Skeletal muscle tissue (tissue), 3 donors: ENCODE measurements at regions not wholly inside any gene's neighbourhood (a gene's known extent, or its start where the extent isn't known, plus 50 kb on each side); places are given as distances from the start of the nearest gene placed in this dataset.

Experiments
- H3K27ac ChIP-seq: one replicate; pipeline ENCODE4 v1.7.0; 2013; ENCODE audit warnings: mild to moderate bottlenecking, low read depth, low read length, inconsistent platforms
- H3K27me3 ChIP-seq, 3 donors: one replicate each; pipeline ENCODE4 v1.7.0; 2013; ENCODE audit warnings: low read length in 3 of 3; ENCODE audit not compliant: control insufficient read depth in 3 of 3, insufficient read depth in 3 of 3
- H3K36me3 ChIP-seq, 3 donors: one replicate each; pipeline ENCODE4 v1.7.0; 2013; ENCODE audit warnings: low read length in 3 of 3; ENCODE audit not compliant: control insufficient read depth in 3 of 3, insufficient read depth in 3 of 3
- H3K4me1 ChIP-seq, 3 donors: one replicate each; pipeline ENCODE4 v1.7.0; 2013; ENCODE audit warnings: low read length in 3 of 3, mild to moderate bottlenecking in 3 of 3; ENCODE audit not compliant: control insufficient read depth in 3 of 3, insufficient read depth in 3 of 3
- H3K4me3 ChIP-seq, 3 donors: one replicate each; pipeline ENCODE4 v1.7.0; 2013; ENCODE audit warnings: low read length in 3 of 3
- H3K9ac ChIP-seq, 3 donors: one replicate each; pipeline ENCODE4 v1.7.0; 2013; ENCODE audit warnings: low read length in 3 of 3, mild to moderate bottlenecking in 3 of 3, moderate library complexity in 2 of 3, low read depth in 1 of 3
- H3K9me3 ChIP-seq, 3 donors: one replicate each; pipeline ENCODE4 v1.7.0; 2013; ENCODE audit warnings: low read length in 3 of 3; ENCODE audit not compliant: control insufficient read depth in 3 of 3
- donor health status: Osteomylitis.

DNA sequence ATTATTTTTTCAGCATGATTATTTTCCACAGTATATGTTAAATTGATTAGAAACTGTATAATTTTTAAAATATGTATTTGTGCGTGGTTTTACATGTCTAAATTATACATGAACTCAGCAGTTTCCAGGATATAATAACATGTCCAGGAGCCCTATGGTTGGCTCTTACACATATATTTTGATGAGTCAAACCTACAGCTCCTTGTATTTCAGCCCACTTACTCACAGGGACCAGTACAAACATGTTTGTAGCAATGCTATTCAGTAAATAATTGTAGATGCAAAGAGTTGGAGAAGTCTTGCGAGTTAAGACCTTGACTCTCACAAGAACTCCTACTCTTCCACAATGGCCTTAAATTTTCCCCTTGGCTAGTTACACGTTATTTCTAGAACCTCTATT, 107.2 kb upstream of the SASH1 start:
- Histone ChIP-seq H3K4me3 (no peak overlapping the region), H3K27me3 (no peaks in the 10 kb centered on the region), H3K9me3 (no peaks in the 10 kb centered on the region), H3K36me3 (no peaks in the 10 kb centered on the region), H3K4me1 (peaks cover 0 to 3% (median 0%) of the 10 kb centered on the region in 3 donors), H3K9ac (no peak overlapping the region), H3K27ac (no peak overlapping the region)

DNA sequence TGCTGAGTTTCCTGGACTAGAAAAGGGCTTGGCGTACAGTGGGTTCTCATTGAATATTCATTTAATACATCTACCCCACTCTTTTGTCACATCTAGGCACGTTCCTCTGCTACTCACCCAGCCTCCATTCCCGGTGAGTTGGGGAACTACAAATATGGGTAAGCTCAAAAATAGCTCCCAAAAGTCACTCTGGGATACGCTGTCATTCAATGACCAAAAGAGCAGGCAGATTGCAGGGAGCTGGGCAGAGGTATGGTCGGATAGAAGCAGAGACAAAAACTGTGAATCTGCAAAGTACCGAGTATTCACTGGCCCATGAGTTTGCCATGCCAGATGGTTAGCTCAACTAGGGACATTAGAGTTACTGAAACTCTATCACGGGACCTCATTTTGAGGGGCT, 103.9 kb upstream of the SASH1 start:
- H3K36me3 ChIP-seq, result no peaks in the 10 kb centered on the region
- H3K27me3 ChIP-seq, result no peaks in the 10 kb centered on the region
- no peak overlapping the region for H3K27ac ChIP-seq
- H3K9me3 ChIP-seq, result no peaks in the 10 kb centered on the region
- H3K9ac ChIP-seq, result no peak overlapping the region
- peaks cover 0 to 12% (median 8%) of the 10 kb centered on the region in 3 donors for H3K4me1 ChIP-seq
- no peak overlapping the region for H3K4me3 ChIP-seq

DNA sequence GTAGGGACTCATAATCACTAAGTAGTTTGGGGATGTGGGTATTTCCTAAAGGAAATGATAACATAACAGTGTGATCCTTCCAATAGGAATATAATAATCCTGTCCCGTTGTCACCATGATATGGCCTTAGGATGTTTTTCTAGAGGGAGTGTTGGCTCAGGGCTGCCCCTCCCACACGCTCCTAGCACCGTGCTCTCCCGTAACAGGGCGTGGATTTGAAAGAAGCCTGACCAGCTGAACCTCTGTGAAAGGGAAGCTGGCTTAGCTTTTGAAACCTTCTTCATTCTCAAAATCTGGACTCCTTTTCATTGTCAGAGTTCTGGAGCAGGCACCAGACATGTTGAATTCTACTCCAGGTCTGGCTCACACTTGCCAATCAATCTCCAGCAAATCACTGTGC, 103.4 kb upstream of the SASH1 start:
- no peaks in the 10 kb centered on the region for H3K27me3 ChIP-seq
- H3K27ac ChIP-seq, result no peak overlapping the region
- no peak overlapping the region for H3K4me3 ChIP-seq
- no peaks in the 10 kb centered on the region for H3K9me3 ChIP-seq
- H3K9ac ChIP-seq, result no peak overlapping the region
- no peaks in the 10 kb centered on the region for H3K36me3 ChIP-seq
- peaks cover 2 to 13% (median 13%) of the 10 kb centered on the region in 3 donors for H3K4me1 ChIP-seq

DNA sequence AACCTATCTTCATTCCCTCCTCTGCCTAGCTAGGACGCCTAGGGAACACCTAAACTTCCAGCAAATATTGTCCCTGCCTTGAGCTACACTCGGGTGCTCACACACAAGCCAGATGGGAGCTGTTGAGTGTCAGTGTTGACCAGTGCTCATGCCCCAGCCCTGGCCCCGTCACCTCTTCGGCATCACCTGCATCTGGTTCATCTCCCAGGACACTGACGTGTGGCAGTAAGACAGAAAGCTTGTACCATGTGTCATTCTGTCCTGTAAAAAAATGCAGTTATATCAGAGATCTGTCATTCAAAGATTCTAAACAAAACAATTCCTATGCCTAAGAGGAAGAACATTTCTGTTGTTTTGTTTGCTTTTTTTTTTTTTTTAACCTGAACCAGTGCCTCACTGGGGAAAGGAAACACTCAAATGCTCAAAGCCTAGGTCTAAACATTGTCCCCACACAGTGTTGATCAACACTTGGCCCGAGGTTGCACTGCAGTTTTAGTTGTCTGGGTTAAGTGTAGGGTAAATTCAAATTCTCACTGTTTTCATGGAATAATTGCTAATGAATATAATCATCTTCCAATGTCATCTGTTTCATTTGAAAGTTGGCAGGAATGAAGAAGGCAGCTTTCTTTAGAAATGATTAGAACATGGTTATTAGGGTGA, 102.7 kb upstream of the SASH1 start:
- H3K4me1 ChIP-seq, result peaks cover 9 to 20% (median 20%) of the 10 kb centered on the region in 3 donors
- H3K27ac ChIP-seq, result no peak overlapping the region
- H3K27me3 ChIP-seq, result no peaks in the 10 kb centered on the region
- H3K36me3 ChIP-seq, result no peaks in the 10 kb centered on the region
- no peaks in the 10 kb centered on the region for H3K9me3 ChIP-seq
- no peak overlapping the region for H3K4me3 ChIP-seq
- H3K9ac ChIP-seq, result no peak overlapping the region

DNA sequence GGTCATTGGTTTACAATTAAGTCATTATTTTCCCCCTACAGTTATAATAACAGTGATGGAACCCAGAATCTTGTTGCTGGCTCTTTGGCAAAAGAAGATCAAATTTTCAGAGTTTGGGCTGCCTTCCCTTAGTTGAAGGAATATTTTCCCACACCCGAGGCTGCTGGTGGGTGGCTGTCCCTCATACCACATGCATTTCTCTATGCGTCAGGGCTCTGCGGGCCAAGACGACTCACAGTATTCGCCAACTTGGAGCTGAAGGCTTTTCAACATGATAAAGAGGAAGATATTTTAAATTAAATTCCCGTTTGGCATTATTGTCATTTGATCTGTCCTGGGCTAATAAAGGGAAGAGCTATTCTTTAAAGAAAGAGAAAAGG, 102.2 kb upstream of the SASH1 start:
- peaks cover 9 to 23% (median 20%) of the 10 kb centered on the region in 3 donors for H3K4me1 ChIP-seq
- no peak overlapping the region for H3K27ac ChIP-seq
- no peaks in the 10 kb centered on the region for H3K27me3 ChIP-seq
- no peak overlapping the region for H3K9ac ChIP-seq
- H3K36me3 ChIP-seq, result no peaks in the 10 kb centered on the region
- no peaks in the 10 kb centered on the region for H3K9me3 ChIP-seq
- no peak overlapping the region for H3K4me3 ChIP-seq

DNA sequence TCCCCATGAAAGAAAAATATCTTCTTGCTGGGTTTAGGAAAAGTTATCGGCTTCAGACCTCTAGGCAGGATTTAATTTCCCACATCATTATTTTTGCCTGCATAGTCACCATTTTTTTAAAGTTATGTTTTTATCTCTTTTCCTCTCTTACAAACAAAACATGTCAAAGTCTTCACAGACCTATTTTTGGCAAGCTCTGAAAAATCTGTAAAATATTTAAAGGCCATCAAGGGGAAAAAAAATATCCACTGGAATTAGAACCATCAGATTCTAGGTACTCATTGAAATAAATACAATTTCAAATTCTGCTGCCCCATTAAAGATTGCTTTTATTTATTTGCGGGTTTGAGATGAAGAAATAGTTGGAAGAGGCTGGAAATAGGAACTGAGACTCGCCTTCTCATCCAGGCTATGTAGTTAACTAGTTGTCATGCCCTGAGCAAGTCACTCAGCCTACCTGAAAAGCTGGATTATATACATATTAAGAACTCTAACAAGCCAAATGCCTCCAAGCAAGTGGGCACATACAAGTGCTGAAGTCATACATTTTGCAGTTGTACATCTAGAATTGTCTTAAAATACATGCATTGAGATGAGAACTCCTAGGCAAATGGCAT, 101.7 kb upstream of the SASH1 start:
- Histone ChIP-seq H3K4me1 (peaks cover 9 to 23% (median 20%) of the 10 kb centered on the region in 3 donors), H3K4me3 (no peak overlapping the region), H3K9ac (no peak overlapping the region), H3K9me3 (no peaks in the 10 kb centered on the region), H3K27me3 (no peaks in the 10 kb centered on the region), H3K36me3 (no peaks in the 10 kb centered on the region), H3K27ac (no peak overlapping the region)

DNA sequence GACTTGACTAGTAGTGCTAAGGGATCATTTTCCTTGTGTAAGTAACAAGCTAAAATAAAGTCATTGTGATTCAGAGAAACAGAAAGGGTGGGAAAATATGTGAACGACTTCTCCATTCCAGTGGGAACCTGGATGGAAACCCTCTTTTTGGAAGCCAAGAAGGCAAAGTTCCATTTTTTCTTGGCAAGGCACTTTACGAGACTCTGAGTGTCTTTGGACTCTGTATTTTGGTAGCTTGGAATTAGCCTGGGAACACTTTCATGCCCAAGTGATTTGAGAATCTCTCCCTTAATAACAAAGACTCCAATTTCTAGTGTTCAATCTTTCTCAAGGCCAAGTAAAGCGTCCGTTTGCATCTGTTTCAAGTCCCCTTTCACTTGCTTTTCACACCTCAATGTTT, 100.5 kb upstream of the SASH1 start:
- Histone ChIP-seq H3K4me3 (no peak overlapping the region), H3K9ac (no peak overlapping the region), H3K27ac (no peak overlapping the region), H3K9me3 (no peaks in the 10 kb centered on the region), H3K4me1 (peaks cover 9 to 24% (median 20%) of the 10 kb centered on the region in 3 donors), H3K27me3 (no peaks in the 10 kb centered on the region), H3K36me3 (no peaks in the 10 kb centered on the region)

DNA sequence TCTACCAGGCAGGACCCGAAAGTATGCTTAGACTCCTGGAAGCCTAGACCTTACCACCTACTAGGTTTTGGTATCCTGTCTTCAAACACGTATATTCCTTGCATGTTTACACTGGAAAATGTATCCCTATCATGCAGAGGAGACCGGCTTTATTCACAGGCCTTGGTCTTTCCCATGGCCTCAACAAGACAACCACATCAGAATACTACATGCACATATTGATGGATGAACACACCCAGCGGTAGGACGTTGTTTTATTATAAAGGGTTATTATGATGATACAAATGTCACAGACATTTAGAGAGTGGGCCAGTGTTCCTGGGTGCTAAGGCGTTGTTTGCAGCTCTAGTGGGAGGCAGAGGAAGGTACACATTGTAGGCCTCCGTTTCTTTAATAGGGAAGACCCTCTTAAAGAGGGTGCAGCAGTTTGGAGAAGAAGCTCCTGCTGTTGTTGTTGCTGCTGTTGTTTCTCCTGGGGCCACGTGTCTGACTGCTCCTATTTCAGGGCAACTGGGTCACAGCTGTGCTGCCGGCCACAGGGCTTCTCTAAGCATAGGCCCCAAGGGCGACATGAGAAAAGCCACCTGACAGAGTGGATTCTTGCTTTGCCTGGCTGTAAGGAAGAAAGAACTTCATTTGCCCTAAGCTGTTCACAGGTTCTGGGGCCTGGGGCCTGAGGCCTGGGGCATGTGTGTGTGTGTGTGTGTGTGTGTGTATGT, 98.3 kb upstream of the SASH1 start:
- H3K4me3 ChIP-seq, result no peak overlapping the region
- H3K27me3 ChIP-seq, result no peaks in the 10 kb centered on the region
- H3K27ac ChIP-seq, result peak overlapping the region; percentile 23
- H3K9ac ChIP-seq, result no peak overlapping the region
- H3K36me3 ChIP-seq, result no peaks in the 10 kb centered on the region
- H3K4me1 ChIP-seq, result peaks cover 9 to 26% (median 24%) of the 10 kb centered on the region in 3 donors
- no peaks in the 10 kb centered on the region for H3K9me3 ChIP-seq

DNA sequence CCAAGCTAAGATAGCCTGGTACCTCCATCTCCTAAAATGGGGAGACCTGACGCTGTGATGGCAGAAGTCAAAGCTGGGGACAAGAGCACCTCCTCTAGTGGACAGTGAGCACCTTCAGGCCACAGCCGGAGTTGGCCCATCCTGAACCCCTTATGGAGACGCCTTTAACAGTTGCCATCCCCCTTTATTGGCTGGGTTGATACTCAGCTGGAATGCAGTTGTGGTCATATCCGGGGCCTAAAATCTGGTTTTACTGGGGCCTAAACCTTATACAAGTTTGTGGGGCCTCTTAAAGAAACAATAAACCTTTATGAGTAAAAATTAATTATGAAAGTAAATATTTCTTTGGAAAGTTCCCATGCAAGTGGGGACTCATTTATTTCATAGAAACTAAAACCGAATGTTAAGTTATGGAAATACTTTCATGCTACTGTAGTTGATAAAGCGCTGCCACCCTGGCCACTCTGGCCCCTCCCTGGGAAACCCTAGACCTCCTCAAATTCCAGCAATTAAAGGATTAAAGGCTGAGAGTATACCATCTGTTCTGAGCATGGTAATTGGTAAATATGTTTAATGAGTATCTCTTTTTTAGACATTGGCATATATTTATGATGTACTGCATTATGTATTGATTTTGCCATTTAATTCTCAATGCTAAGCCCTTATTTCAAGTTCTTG, 95.1 kb upstream of the SASH1 start:
- Histone ChIP-seq H3K27ac (no peak overlapping the region), H3K36me3 (no peaks in the 10 kb centered on the region), H3K9me3 (no peaks in the 10 kb centered on the region), H3K4me1 (peaks cover 9 to 19% (median 13%) of the 10 kb centered on the region in 3 donors), H3K4me3 (no peak overlapping the region), H3K9ac (no peak overlapping the region), H3K27me3 (no peaks in the 10 kb centered on the region)

DNA sequence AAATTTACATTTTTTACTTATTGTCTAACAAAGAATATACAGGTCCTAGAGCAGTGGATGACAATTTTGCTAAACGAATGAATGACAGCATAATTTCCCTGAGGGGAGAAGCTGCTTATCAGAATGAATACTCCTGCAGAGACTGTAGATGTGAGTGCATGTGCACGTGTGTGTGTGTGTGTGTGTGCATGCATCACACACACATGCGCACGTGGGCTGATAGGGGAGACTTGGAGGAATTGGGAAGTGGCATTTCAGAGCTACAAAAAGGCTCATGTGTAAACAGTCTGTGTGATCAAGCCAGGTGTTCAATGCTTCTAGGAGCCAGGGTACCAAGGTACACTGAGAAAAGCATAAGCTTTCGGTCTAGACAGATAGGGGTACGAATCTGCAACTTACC, 93.5 kb upstream of the SASH1 start:
- Histone ChIP-seq H3K27ac (no peak overlapping the region), H3K36me3 (no peaks in the 10 kb centered on the region), H3K27me3 (no peaks in the 10 kb centered on the region), H3K4me3 (no peak overlapping the region), H3K9me3 (no peaks in the 10 kb centered on the region), H3K4me1 (peaks cover 7 to 14% (median 11%) of the 10 kb centered on the region in 3 donors), H3K9ac (no peak overlapping the region)
